ENCODE measurements at regions not wholly inside any gene's neighbourhood (a gene's known extent, or its start where the extent isn't known, plus 50 kb on each side); places are given as distances from the start of the nearest gene placed in this dataset.

DNA sequence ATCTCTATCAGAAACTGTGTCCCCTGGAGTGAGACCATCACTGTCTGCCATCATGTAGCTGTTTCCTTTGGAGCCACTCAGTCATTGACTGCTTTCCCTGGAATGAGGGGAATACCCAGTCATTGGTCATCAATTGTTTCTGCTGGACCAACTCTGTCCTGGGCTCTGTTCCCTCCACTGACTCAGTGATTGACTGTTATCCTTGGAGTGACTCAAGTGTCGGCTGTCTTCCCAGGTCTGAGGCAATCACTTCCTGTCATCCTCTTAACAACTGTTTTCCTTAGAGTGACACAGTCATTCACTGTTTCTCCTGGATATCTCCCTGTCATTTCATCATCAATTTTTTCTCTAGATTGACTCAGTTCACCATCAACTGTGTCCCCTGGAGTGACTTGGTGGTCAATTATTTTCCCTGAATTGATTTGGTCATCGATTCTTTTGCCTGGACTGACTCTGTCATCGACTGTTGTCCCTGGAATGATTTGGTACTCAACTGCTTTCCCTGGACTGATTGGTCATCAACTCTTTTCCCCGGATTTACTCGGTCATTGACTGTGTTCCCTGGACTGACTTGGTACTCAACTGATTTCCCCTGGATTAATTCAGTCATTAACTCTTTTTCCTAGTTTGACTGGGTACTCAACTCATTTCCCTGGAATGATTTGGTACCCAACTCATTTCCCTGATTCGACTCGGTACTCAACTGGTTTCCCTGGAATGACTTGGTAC, 327.9 kb upstream of the VCX start:
- no peaks in the 10 kb centered on the region for H3K36me3 ChIP-seq
- TF ChIP-seq CTCF (IDR thresholded peaks at IDR 0.05; ENCODE audit: low read depth, low read length), result no peak
- H3K27ac ChIP-seq, result no peak overlapping the region
- no peaks in the 10 kb centered on the region for H3K9me3 ChIP-seq (ENCODE audit: severe bottlenecking)
- H3K27me3 ChIP-seq (ENCODE audit: insufficient read depth, low read depth, severe bottlenecking), result no peaks in the 10 kb centered on the region
- no peak overlapping the region for H3K4me3 ChIP-seq (ENCODE audit: low read depth, low read length)
- DNase-seq, result no peak

GRCh38 chrX:7512845-7513244, 330.1 kb upstream of the VCX start:
- no peaks in the 10 kb centered on the region for H3K9me3 ChIP-seq (ENCODE audit: severe bottlenecking)
- H3K36me3 ChIP-seq, result no peaks in the 10 kb centered on the region
- no peak for DNase-seq
- H3K27ac ChIP-seq, result no peak overlapping the region
- no peaks in the 10 kb centered on the region for H3K27me3 ChIP-seq (ENCODE audit: insufficient read depth, low read depth, severe bottlenecking)
- TF ChIP-seq CTCF (IDR thresholded peaks at IDR 0.05; ENCODE audit: low read depth, low read length), result no peak
- no peak overlapping the region for H3K4me3 ChIP-seq (ENCODE audit: low read depth, low read length)

DNA sequence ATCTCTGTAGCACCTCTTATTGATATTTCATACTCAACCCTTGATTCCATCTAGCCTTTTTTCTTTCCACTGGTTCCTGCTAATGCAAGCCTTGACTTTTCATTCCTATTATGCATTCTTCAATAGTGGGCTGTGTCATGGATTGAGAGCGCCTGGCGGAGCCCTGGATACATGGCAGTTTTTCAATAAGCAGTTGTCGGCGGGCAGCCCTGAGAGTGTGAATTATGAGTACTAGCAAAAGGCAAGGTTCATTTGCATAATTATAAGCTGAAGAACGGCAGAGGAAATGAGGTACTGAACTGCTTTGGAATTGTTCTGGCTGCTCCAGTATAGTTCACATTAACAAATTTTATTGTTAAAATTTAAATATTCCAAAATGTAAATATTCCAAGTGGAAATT, 339.7 kb upstream of the VCX start:
- no peak for TF ChIP-seq CTCF (IDR thresholded peaks at IDR 0.05; ENCODE audit: low read depth, low read length)
- Histone ChIP-seq H3K9me3 (ENCODE audit: severe bottlenecking) (no peaks in the 10 kb centered on the region), H3K4me3 (ENCODE audit: low read depth, low read length) (no peak overlapping the region), H3K36me3 (no peaks in the 10 kb centered on the region), H3K27ac (no peak overlapping the region), H3K27me3 (ENCODE audit: insufficient read depth, low read depth, severe bottlenecking) (no peaks in the 10 kb centered on the region)
- no peak for DNase-seq

GRCh38 chrX:7500386-7500785, 342.6 kb upstream of the VCX start:
- H3K36me3 ChIP-seq, result no peaks in the 10 kb centered on the region
- no peaks in the 10 kb centered on the region for H3K9me3 ChIP-seq (ENCODE audit: severe bottlenecking)
- H3K27ac ChIP-seq, result no peak overlapping the region
- no peak overlapping the region for H3K4me3 ChIP-seq (ENCODE audit: low read depth, low read length)
- peaks cover 4% of the 10 kb centered on the region for H3K27me3 ChIP-seq (ENCODE audit: insufficient read depth, low read depth, severe bottlenecking)
- no peak for DNase-seq
- no peak for TF ChIP-seq CTCF (IDR thresholded peaks at IDR 0.05; ENCODE audit: low read depth, low read length)

DNA sequence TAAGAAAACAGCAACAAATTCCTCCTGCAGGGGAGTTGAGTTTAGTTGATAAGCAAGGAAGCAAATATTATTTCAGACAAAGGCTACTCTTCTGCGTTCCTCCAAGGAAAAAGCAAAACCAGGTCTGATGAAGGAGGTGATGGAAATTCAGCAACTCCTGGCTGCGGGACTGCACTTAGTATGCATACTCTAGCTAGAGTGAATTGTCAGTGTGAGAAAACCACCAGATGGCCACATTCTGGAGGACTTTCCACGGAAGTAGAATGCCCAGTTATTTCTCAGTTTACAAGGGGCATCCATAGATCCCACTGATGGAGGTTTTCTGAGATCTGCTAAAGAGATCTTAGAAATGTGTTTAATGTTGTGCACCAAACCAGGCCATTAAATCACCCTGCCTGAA, 338.6 kb upstream of the PUDP start:
- no peak overlapping the region for H3K4me3 ChIP-seq (ENCODE audit: low read depth, low read length)
- TF ChIP-seq CTCF (IDR thresholded peaks at IDR 0.05; ENCODE audit: low read depth, low read length), result no peak
- DNase-seq, result no peak
- H3K27ac ChIP-seq, result no peak overlapping the region
- no peaks in the 10 kb centered on the region for H3K36me3 ChIP-seq
- H3K27me3 ChIP-seq (ENCODE audit: insufficient read depth, low read depth, severe bottlenecking), result peaks cover 3% of the 10 kb centered on the region
- H3K9me3 ChIP-seq (ENCODE audit: severe bottlenecking), result no peaks in the 10 kb centered on the region

GRCh38 chrX:7485061-7485460, 337.1 kb upstream of the PUDP start:
- Histone ChIP-seq H3K4me3 (ENCODE audit: low read depth, low read length) (no peak overlapping the region), H3K27ac (no peak overlapping the region), H3K9me3 (ENCODE audit: severe bottlenecking) (no peaks in the 10 kb centered on the region), H3K27me3 (ENCODE audit: insufficient read depth, low read depth, severe bottlenecking) (peaks cover under 1% of the 10 kb centered on the region), H3K36me3 (no peaks in the 10 kb centered on the region)
- DNase-seq, result no peak
- no peak for TF ChIP-seq CTCF (IDR thresholded peaks at IDR 0.05; ENCODE audit: low read depth, low read length)

All from WERI-Rb-1 (cell line).